H54 (cell line): ENCODE measurements at regions not wholly inside any gene's neighbourhood (a gene's known extent, or its start where the extent isn't known, plus 50 kb on each side); places are given as distances from the start of the nearest gene placed in this dataset.

ENCODE experiments used
- DNase-seq: peaks from one replicate; pipeline ENCODE4 v3.0.0; 2011; ENCODE audit warnings: low spot score, mixed read lengths; ENCODE audit not compliant: insufficient read length
- FAIRE-seq: peaks from 3 replicates; lab custom pipeline; 2011; peaks lifted over from hg19 to GRCh38; lab: Jason Lieb, UNC
- POLR2A ChIP-seq: IDR thresholded peaks from 2 replicates; pipeline ENCODE4 v1.6.1; 2011; ENCODE audit warnings: low read depth, mild to moderate bottlenecking, low read length

GRCh38 chr18:78558948-78559347, 420.7 kb upstream of the SALL3 start:
- FAIRE-seq (no peak), DNase-seq (no peak)
- TF ChIP-seq POLR2A = no peak

DNA sequence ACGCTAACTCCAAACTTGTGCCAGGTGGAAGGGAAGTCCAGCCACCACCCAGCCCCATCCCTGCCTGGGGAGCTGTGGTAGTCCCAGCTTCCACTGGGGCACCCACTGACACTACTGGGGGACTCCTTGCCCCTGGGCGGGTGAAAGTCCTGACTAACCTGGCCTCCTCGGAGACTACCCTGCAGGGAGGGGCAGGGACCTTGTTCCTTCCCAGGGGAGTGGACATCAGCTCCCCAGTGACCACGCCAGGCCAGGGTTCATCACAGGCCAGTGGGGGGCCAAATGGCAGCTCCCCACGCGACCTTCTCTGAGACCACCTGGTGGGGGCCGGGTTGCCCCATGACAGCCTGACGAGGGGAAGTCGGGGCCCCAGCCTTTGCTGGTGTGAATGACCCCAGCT, 420.0 kb upstream of the SALL3 start:
- no peak for TF ChIP-seq POLR2A
- FAIRE-seq = no peak

GRCh38 chr18:78561757-78562510, 417.7 kb upstream of the SALL3 start:
- no peak for TF ChIP-seq POLR2A
- DNase-seq (no peak), FAIRE-seq (no peak)

More for the DNA sequence above, 420.0 kb upstream of the SALL3 start:
- no peak for DNase-seq

- FAIRE-seq (no peak), DNase-seq (no peak)
- no peak for TF ChIP-seq POLR2A
Measured at GRCh38 chr18:78562531-78562961, 417.1 kb upstream of the SALL3 start.

- no peak for DNase-seq
- no peak for TF ChIP-seq POLR2A
- FAIRE-seq = no peak
Measured at GRCh38 chr18:78563110-78563509, 416.5 kb upstream of the SALL3 start.

GRCh38 chr18:78564030-78564429, 415.6 kb upstream of the SALL3 start:
- DNase-seq (no peak), FAIRE-seq (no peak)
- TF ChIP-seq POLR2A = no peak

- no peak for TF ChIP-seq POLR2A
- FAIRE-seq (no peak), DNase-seq (no peak)
Measured at GRCh38 chr18:78564518-78564917, 415.1 kb upstream of the SALL3 start.

DNA sequence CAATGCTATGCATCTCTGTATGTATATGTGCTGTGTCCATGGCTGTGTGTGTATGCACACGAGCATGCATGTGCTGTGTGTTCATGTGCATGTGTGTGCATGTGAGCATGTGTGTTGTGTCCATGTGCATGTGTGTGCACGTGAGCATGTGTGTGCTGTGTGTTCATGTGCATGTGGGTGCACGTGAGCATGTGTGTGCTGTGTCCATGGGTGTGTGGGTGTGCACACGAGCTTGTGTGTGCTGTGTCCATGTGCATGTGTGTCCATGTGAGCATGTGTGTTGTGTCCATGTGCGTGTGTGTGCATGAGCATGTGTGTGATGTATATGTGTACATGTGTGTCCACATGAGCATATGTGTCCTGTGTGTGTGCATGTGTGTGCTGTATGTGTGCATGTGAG, 414.4 kb upstream of the SALL3 start:
- DNase-seq (no peak), FAIRE-seq (no peak)
- no peak for TF ChIP-seq POLR2A

DNA sequence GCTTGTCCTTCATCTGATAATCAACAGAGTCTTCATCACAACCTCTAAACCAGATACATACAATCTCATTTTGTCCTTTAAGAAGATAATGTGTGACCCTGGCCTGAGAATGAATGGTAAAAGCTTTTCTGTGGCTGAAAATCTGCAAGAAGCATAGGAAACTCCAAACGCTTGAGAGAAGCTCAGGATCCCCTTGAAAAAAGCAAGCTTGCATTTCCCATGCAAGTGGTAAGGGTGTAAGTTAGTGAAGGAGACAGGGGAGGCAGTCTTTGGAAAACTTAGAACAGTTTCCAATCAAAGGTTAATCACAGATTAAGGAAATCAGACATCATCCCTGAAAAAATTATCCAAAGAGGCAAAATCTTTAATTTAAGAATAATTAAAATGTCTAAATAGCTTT, 413.6 kb upstream of the SALL3 start:
- no peak for TF ChIP-seq POLR2A
- DNase-seq (no peak), FAIRE-seq (no peak)

GRCh38 chr18:78566720-78567119, 412.9 kb upstream of the SALL3 start:
- no peak for FAIRE-seq
- no peak for TF ChIP-seq POLR2A

DNA sequence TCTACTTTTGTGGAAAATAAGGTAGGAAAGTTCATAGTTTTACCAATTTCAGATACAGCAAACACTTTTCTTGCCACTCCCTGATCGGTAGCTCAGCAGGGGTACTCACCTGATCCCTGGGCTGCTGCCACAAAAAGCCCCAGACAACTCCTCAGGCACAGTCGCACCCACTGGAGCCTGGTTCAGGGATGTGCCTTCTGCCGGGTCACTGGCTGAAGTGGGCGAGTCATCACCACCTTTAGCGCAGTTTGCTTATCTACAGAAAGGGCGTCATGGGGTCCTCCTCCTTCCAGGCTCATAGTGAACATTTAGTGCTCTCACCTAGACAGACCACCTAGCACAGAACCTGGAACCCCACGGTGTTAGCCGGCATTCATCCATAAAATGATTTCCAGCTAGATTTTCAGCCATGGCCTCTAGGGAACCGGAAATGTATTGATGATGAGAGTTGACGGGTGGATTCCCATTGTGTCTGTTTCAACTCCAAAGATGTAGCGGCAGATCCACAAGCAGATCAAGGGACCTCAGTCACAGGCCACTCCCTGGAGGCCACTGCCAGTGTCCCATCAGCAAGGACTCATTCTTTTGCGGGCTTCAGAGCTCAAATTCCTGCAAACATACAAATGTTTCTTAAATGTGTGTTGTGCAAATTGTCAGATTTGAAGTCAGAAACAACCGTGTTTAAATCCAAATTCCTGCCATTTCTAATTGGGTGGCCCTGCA, 408.4 kb upstream of the SALL3 start:
- FAIRE-seq = no peak
- no peak for TF ChIP-seq POLR2A
- DNase-seq = no peak

More at GRCh38 chr18:78566720-78567119, 412.9 kb upstream of the SALL3 start:
- DNase-seq = no peak

- FAIRE-seq = no peak
- no peak for DNase-seq
- TF ChIP-seq POLR2A = no peak
Measured at GRCh38 chr18:78571831-78572347, 407.7 kb upstream of the SALL3 start.

DNA sequence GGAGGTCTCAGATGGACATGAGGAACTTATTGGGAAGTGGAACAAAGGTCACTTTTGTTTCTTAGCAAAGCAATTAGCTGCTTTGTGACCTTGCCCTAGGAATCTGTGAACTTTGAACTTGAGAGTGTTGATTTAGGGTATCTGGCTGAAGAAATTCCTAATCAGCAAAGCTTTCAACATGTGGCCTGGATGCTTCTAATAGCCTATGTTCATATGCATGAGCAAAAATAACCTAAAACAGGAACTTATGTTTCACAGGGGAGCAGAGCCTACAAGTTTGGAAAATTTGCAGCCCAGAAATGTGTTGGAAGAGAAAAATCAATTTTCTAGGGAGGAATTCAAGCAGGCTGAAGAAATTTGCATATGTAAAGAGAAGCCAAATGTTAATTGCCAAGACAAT, 405.8 kb upstream of the SALL3 start:
- DNase-seq (no peak), FAIRE-seq (no peak)
- no peak for TF ChIP-seq POLR2A

DNA sequence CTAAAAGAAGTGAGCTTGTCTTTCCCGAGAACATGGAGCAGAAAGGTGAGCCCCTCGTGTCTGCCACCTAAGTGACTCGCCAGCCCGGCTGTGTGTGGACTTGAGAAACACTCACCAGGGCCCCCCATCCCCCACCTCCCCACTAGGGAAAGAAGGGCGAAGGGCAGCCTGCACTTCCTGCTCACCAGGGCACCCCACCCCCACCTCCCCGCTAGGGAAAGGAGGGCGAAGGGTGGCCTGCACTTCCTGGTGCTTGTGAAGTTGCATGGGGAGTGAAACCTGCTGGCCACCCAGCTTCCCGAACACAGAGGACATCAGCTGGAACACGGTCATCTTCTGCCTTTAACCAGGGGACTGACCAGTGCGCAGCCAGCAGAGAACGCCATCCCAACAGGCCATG, 402.7 kb upstream of the SALL3 start:
- TF ChIP-seq POLR2A = no peak
- DNase-seq = no peak
- FAIRE-seq = no peak
